ENCODE measurements at regions not wholly inside any gene's neighbourhood (a gene's known extent, or its start where the extent isn't known, plus 50 kb on each side); places are given as distances from the start of the nearest gene placed in this dataset.

- no peak overlapping the region for H3K14ac ChIP-seq (ENCODE audit: insufficient read length)
- 91% methylated on average over 3 of the region's 3 CpGs; no CpG with 5 or more reads in 1 of the 2 experiments for WGBS, 2 experiments (ENCODE audit: extremely low coverage in 1 of 2, insufficient coverage in 1 of 2, insufficient read length in 1 of 2, insufficient replicate concordance in 2 of 2, low coverage in 1 of 2, low lambda C conversion rate in 2 of 2, missing lambda C conversion rate in 1 of 2)
- DNase-seq (ENCODE audit: low read depth in 1 of 2, low spot score in 2 of 2): no peak
- H3K79me1 ChIP-seq (ENCODE audit: low read depth, low read length): no peaks in the 10 kb centered on the region
- H2BK20ac ChIP-seq (ENCODE audit: low read length): no peak overlapping the region
- H3K18ac ChIP-seq (ENCODE audit: extremely low read depth, low read length): no peak overlapping the region
- H3K27ac ChIP-seq (ENCODE audit: low read depth, low read length): no peak overlapping the region
- no peaks in the 10 kb centered on the region for H3K36me3 ChIP-seq (ENCODE audit: control insufficient read depth in 2 of 4, insufficient read depth in 4 of 4, low read length in 3 of 4)
- no peak overlapping the region for H4K8ac ChIP-seq (ENCODE audit: extremely low read depth, insufficient read depth, low read length)
- H4K5ac ChIP-seq (ENCODE audit: insufficient read length, low read depth, low read length): no peak overlapping the region
- no peak overlapping the region for H3K23ac ChIP-seq (ENCODE audit: insufficient read length)
- no peaks in the 10 kb centered on the region for H3K27me3 ChIP-seq (replicated peaks in 1 of 4; ENCODE audit: control insufficient read depth in 3 of 4, extremely low read depth in 1 of 4, insufficient read depth in 3 of 4, low read length in 3 of 4)
- no peaks in the 10 kb centered on the region for H3K9me3 ChIP-seq (ENCODE audit: insufficient read depth in 2 of 2, low read depth in 1 of 2, low read length in 1 of 2)
- H3K4ac ChIP-seq (replicated peaks; ENCODE audit: insufficient read length, low read depth, low read length): no peak overlapping the region
- no peak overlapping the region for H2BK5ac ChIP-seq (ENCODE audit: low read depth, low read length)
- no peaks in the 10 kb centered on the region for H3K4me1 ChIP-seq (replicated peaks in 1 of 4; ENCODE audit: control insufficient read depth in 3 of 4, insufficient read depth in 4 of 4, low read length in 3 of 4)
- H3K4me2 ChIP-seq (ENCODE audit: insufficient read depth in 1 of 2, low read depth in 2 of 2, low read length in 2 of 2): no peak overlapping the region
- no peak overlapping the region for H2BK12ac ChIP-seq (ENCODE audit: low read depth, low read length)
- CTCF ChIA-PET (ENCODE audit: partially characterized antibody): interaction anchor here (0.7 kb wide), 1 partner anchor 12 kb away, joined by 3 read pairs; no protein-coding TSS in a partner anchor
- H2BK120ac ChIP-seq (replicated peaks; ENCODE audit: low read depth, low read length): no peak overlapping the region
- H3K79me2 ChIP-seq (ENCODE audit: control insufficient read depth in 1 of 2, insufficient read depth in 2 of 2, low read length in 2 of 2): no peaks in the 10 kb centered on the region
- no peak overlapping the region for H3K9ac ChIP-seq (replicated peaks in 1 of 4; ENCODE audit: extremely low read depth in 1 of 4, low read depth in 3 of 4, low read length in 3 of 4)
- no peak overlapping the region for H4K91ac ChIP-seq (replicated peaks; ENCODE audit: insufficient read length, low read length)
- no peak overlapping the region; the same call in 1 of the 2 replicates for H2AFZ ChIP-seq (ENCODE audit: low read length)
- no peak overlapping the region for H3K56ac ChIP-seq (replicated peaks; ENCODE audit: insufficient read length, low read depth, low read length)
- POLR2A ChIA-PET (ENCODE audit: partially characterized antibody): interaction anchor here (1.4 kb wide), 1 partner anchor 18 kb away, joined by 3 read pairs; no protein-coding TSS in a partner anchor
- H4K20me1 ChIP-seq (replicated peaks in 1 of 2; ENCODE audit: control insufficient read depth in 1 of 2, insufficient read depth in 2 of 2, low read length in 2 of 2): no peaks in the 10 kb centered on the region
- FAIRE-seq: no peak
- H3K23me2 ChIP-seq (ENCODE audit: low read depth, low read length): no peaks in the 10 kb centered on the region
- H2AK5ac ChIP-seq (ENCODE audit: low read depth, low read length): no peak overlapping the region
- no peak overlapping the region for H3K4me3 ChIP-seq (ENCODE audit: extremely low read depth in 1 of 4, insufficient read depth in 2 of 4, low read depth in 3 of 4, low read length in 4 of 4)
- H2BK15ac ChIP-seq (ENCODE audit: low read length): no peak overlapping the region
- TF ChIP-seq ZNF274 (IDR thresholded peaks at IDR 0.05; ENCODE audit: borderline replicate concordance, extremely low read depth, low read length) (no peak), ASH2L (IDR thresholded peaks at IDR 0.05; ENCODE audit: low read length) (no peak), FOSL1 (IDR thresholded peaks at IDR 0.05; ENCODE audit: insufficient read depth, low read depth, low read length) (no peak), KDM1A (IDR thresholded peaks at IDR 0.05; ENCODE audit: borderline replicate concordance, low read length) (no peak), CEBPB (IDR thresholded peaks at IDR 0.05; ENCODE audit: low read depth, low read length) (no peak), TAF7 (optimal IDR thresholded peaks at IDR 0.05; ENCODE audit: borderline replicate concordance, low read depth, low read length) (no peak), TAF1 (IDR thresholded peaks at IDR 0.05; ENCODE audit: low read depth, low read length) (no peak), CTCF (IDR thresholded peaks at IDR 0.05; ENCODE audit: control extremely low read depth in 1 of 3, insufficient read depth in 1 of 3, low read depth in 1 of 3, low read length in 3 of 3) (no peak), RNF2 (IDR thresholded peaks at IDR 0.05; ENCODE audit: borderline replicate concordance, low read depth, low read length, missing control alignments, poor library complexity, severe bottlenecking) (no peak), PHF8 (conservative IDR thresholded peaks at IDR 0.05; ENCODE audit: low read depth, low read length) (no peak), CHD2 (IDR thresholded peaks at IDR 0.05; ENCODE audit: low read length) (no peak), MAFK (IDR thresholded peaks at IDR 0.05; ENCODE audit: low read depth, low read length) (no peak)
Observed at GRCh38 chr3:94596141-94596540, 533.3 kb downstream of the NSUN3 start.

Data from H1 (cell line).